ENCODE measurements at regions not wholly inside any gene's neighbourhood (a gene's known extent, or its start where the extent isn't known, plus 50 kb on each side); places are given as distances from the start of the nearest gene placed in this dataset.

DNA sequence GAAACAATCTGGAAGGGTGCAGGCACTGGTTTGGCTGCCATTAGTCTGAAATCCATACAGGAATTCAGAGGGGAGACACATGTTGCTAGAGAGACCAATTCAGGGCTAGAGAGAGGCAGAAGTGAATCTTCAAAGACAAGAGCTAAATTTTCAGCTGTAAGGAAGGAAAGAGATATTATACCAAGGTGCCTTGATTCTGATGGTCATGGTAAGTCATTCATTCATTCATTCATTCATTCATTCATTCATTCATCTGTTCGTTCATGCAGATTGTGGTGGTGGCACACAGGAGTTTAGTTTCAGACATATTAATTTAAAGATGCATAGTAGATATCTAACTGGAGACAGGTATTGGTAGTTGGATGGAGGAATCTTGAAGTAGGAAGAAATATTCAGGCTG is 1493.5 kb upstream of the TMEM132C start:
- no peak overlapping the region for H3K4me3 ChIP-seq (ENCODE audit: low read length)
- no peaks in the 10 kb centered on the region for H3K36me3 ChIP-seq (ENCODE audit: insufficient read depth, low read depth, low read length)
- no peaks in the 10 kb centered on the region for H3K4me1 ChIP-seq (ENCODE audit: insufficient read depth, low read length)
- no peaks in the 10 kb centered on the region; the same call in 1 of the 2 replicates for H3K9me3 ChIP-seq (ENCODE audit: insufficient read depth, low read depth, low read length)
- no peak overlapping the region for H3K27ac ChIP-seq (ENCODE audit: low read length)
- no peak overlapping the region for H3K9ac ChIP-seq (ENCODE audit: low read depth, low read length)
- H3K27me3 ChIP-seq (ENCODE audit: insufficient read depth, low read length), result no peaks in the 10 kb centered on the region

DNA sequence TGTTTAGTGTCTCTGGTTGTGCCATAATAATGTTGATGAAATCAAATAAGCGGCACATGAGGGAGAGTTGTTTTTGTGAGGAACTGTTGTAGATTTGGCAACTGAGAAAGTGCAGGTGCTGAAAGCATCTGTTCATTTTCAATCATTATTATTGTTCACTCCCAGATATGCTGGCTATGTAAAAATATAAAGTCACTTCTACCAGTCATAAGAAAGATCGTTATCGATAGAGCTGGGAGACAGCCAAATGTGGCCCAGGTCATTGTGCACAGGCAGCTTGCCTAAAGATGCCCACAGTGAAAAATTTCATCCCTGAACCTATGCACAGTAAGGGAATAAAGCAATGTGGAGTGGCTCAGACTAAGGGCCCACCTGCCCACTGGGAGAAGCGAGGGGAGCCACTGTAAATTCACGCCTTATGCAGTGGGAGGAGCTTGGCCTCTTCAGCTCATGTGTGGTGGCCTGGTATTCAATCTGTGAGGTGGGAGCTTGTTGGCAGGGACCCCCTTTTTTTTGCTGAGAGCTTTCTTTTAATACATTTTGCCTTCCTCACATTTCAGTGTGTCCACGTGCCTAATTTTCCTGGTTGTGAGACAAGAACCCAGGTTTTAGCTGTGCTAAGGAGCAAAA is 1490.8 kb upstream of the TMEM132C start:
- H3K4me3 ChIP-seq (ENCODE audit: low read length), result no peak overlapping the region
- no peaks in the 10 kb centered on the region for H3K9me3 ChIP-seq (ENCODE audit: insufficient read depth, low read depth, low read length)
- H3K36me3 ChIP-seq (ENCODE audit: insufficient read depth, low read depth, low read length), result no peaks in the 10 kb centered on the region

DNA sequence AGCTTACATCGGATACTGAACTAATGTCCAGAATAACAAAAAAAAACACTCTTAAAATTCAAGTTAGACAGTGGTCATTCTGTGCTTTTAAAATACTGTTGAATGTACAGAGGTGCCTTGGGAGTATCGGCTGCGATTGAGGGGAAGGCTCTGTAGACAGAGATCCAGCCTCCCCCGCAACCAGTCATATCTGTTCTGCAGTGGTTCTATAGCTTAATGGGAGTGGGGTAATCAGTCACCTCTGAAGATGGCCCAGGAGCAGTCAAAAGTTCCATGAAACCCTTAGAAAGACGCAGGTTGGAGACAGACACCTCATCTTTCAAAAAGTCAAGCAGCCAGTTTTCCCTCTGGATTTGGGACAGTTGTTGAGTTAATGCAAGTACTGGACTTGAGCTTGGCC is 1486.6 kb upstream of the TMEM132C start:
- Histone ChIP-seq H3K4me1 (ENCODE audit: insufficient read depth, low read length) (no peaks in the 10 kb centered on the region), H3K9me3 (ENCODE audit: insufficient read depth, low read depth, low read length) (no peaks in the 10 kb centered on the region), H3K9ac (ENCODE audit: low read depth, low read length) (no peak overlapping the region), H3K27ac (ENCODE audit: low read length) (no peak overlapping the region), H3K4me3 (ENCODE audit: low read length) (no peak overlapping the region), H3K36me3 (ENCODE audit: insufficient read depth, low read depth, low read length) (no peaks in the 10 kb centered on the region), H3K27me3 (ENCODE audit: insufficient read depth, low read length) (no peaks in the 10 kb centered on the region)

More for the DNA sequence above, 1490.8 kb upstream of the TMEM132C start:
- Histone ChIP-seq H3K27ac (ENCODE audit: low read length) (no peak overlapping the region), H3K9ac (ENCODE audit: low read depth, low read length) (no peak overlapping the region), H3K27me3 (ENCODE audit: insufficient read depth, low read length) (no peaks in the 10 kb centered on the region), H3K4me1 (ENCODE audit: insufficient read depth, low read length) (no peaks in the 10 kb centered on the region)

DNA sequence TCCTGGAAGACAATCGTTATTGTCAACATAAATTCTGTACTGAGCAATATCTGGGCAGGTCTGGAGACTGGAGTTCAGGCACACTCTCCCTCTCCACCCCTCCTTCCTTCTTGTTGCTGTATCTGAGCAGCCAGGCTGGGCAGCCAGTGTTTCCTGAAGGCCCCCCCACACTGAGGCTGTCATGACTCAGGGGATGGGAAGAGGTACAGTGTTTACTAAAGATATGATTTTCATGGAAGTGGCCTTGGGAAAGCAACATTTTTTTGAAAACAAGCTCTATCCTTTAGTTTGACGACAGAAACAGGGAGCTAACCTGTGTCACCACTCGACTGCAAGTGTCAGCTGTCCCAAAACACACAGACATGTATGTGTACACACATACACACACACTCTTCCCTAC is 1485.4 kb upstream of the TMEM132C start:
- no peaks in the 10 kb centered on the region for H3K36me3 ChIP-seq (ENCODE audit: insufficient read depth, low read depth, low read length)
- H3K27me3 ChIP-seq (ENCODE audit: insufficient read depth, low read length), result no peaks in the 10 kb centered on the region
- no peak overlapping the region for H3K9ac ChIP-seq (ENCODE audit: low read depth, low read length)
- no peak overlapping the region for H3K4me3 ChIP-seq (ENCODE audit: low read length)
- H3K27ac ChIP-seq (ENCODE audit: low read length), result no peak overlapping the region
- no peaks in the 10 kb centered on the region for H3K9me3 ChIP-seq (ENCODE audit: insufficient read depth, low read depth, low read length)
- H3K4me1 ChIP-seq (ENCODE audit: insufficient read depth, low read length), result no peaks in the 10 kb centered on the region

DNA sequence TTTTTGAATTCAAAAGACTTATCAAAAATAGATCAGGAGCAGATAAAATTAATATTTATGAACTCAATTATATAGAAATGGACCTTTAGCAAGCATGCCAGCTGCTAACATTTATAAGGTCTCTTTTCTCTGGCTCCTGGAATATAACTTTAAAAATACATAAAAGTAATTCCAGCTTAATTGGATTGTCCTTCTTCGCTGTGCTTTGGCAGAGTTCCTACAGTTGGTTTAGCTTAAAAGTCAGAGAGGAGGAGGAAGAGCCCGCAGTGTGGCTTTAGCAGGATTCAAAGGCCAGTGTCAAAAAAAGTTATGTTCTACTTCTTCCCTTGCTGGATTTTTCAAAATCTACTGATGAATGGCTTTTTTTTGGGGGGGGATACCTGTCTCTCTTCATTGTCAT is 1484.9 kb upstream of the TMEM132C start:
- Histone ChIP-seq H3K4me1 (ENCODE audit: insufficient read depth, low read length) (no peaks in the 10 kb centered on the region), H3K9ac (ENCODE audit: low read depth, low read length) (no peak overlapping the region), H3K9me3 (ENCODE audit: insufficient read depth, low read depth, low read length) (no peaks in the 10 kb centered on the region), H3K4me3 (ENCODE audit: low read length) (no peak overlapping the region), H3K36me3 (ENCODE audit: insufficient read depth, low read depth, low read length) (no peaks in the 10 kb centered on the region), H3K27me3 (ENCODE audit: insufficient read depth, low read length) (no peaks in the 10 kb centered on the region), H3K27ac (ENCODE audit: low read length) (no peak overlapping the region)

DNA sequence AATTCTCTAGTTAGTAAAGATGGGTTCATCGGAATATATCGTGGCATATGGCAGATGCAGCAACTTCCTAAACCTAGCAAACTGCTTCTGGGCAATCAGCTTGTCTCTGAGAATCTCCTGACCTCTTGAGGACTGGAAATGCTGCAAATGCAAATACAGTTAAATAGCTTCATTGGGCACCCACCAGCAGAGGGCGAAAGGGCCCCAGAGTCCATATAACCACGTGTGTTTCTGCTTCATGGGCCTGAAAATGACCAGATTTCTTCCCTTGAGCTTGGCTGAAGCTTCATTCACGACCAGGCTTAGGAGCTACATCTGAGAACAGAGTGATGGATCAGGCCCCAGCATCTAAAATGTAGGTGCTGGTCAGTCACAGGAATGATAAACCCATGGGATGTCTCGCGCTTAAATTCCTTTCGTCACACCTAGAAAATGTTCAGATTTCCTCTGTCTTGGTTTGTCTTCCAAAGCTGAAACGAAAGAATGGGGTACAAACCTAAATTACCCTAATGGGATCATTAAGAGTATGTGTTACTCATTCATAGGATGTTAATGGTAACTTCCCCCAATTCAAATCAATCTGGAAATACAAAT is 1482.5 kb upstream of the TMEM132C start:
- no peak overlapping the region for H3K27ac ChIP-seq (ENCODE audit: low read length)
- H3K9me3 ChIP-seq (ENCODE audit: insufficient read depth, low read depth, low read length), result no peaks in the 10 kb centered on the region
- no peaks in the 10 kb centered on the region for H3K36me3 ChIP-seq (ENCODE audit: insufficient read depth, low read depth, low read length)
- no peaks in the 10 kb centered on the region for H3K4me1 ChIP-seq (ENCODE audit: insufficient read depth, low read length)
- H3K4me3 ChIP-seq (ENCODE audit: low read length), result no peak overlapping the region
- H3K27me3 ChIP-seq (ENCODE audit: insufficient read depth, low read length), result no peaks in the 10 kb centered on the region
- H3K9ac ChIP-seq (ENCODE audit: low read depth, low read length), result no peak overlapping the region

DNA sequence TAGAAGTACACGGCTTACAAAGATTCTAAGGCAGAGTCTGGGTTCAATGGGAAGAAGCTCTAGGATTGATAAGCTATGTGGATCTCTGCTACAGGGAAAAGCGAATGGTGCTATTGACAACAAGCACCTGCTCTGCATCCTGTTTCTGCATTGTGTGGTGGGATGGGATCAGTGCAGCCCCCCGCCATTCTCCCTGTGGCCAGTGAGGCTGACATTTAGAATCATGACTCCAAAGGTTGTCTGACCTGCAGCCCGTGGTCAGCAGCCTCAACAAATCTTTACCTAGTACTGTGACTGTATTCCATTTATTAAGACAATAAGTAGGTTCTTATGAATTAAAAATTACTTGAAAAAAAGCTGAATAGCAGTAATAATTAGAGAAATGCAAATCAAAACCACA is 1477.0 kb upstream of the TMEM132C start:
- Histone ChIP-seq H3K36me3 (ENCODE audit: insufficient read depth, low read depth, low read length) (no peaks in the 10 kb centered on the region), H3K4me3 (ENCODE audit: low read length) (no peak overlapping the region), H3K9ac (ENCODE audit: low read depth, low read length) (no peak overlapping the region), H3K4me1 (ENCODE audit: insufficient read depth, low read length) (no peaks in the 10 kb centered on the region), H3K9me3 (ENCODE audit: insufficient read depth, low read depth, low read length) (no peaks in the 10 kb centered on the region), H3K27me3 (ENCODE audit: insufficient read depth, low read length) (no peaks in the 10 kb centered on the region), H3K27ac (ENCODE audit: low read length) (no peak overlapping the region)

DNA sequence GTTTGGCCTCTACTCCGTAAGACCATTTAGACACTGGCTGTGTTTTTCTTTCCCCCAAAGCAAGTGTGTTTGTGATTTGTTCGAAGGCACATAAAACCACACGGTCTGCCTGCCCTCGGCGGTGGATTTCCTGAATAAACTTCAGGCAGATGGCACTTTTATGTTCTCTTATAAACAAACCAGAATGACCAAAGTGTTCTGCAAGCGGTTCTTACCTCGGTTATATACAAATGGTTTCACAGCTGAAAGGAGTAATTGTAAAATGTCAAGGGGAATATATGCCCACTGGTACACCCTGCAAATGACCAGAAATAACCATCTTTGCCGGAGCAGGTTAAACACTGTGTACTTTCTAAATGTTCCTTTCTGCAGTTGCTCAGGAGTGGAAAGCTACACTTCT is 1475.8 kb upstream of the TMEM132C start:
- Histone ChIP-seq H3K4me1 (ENCODE audit: insufficient read depth, low read length) (no peaks in the 10 kb centered on the region), H3K4me3 (ENCODE audit: low read length) (no peak overlapping the region), H3K9ac (ENCODE audit: low read depth, low read length) (no peak overlapping the region), H3K27ac (ENCODE audit: low read length) (no peak overlapping the region), H3K9me3 (ENCODE audit: insufficient read depth, low read depth, low read length) (no peaks in the 10 kb centered on the region), H3K27me3 (ENCODE audit: insufficient read depth, low read length) (no peaks in the 10 kb centered on the region), H3K36me3 (ENCODE audit: insufficient read depth, low read depth, low read length) (no peaks in the 10 kb centered on the region)

DNA sequence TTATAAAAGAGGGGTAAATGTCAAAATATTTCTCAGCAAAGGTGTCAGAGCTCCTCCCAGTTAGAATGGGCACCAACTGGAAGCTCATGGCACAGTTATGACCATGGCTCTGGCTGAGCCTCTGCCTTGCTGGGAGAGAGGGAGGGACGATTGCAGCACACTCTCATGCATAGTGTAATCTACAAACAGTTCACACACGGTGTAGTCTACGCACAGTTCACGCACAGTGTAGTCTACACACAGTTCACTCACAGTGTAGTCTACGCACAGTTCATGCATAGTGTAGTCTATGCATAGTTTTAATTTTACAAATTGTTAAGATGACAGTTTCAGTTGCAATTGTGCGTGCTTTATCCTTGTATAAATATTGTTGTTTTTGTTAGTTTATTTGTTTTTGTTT is 1474.6 kb upstream of the TMEM132C start:
- Histone ChIP-seq H3K4me3 (ENCODE audit: low read length) (no peak overlapping the region), H3K27me3 (ENCODE audit: insufficient read depth, low read length) (no peaks in the 10 kb centered on the region), H3K9ac (ENCODE audit: low read depth, low read length) (no peak overlapping the region), H3K27ac (ENCODE audit: low read length) (no peak overlapping the region), H3K9me3 (ENCODE audit: insufficient read depth, low read depth, low read length) (no peaks in the 10 kb centered on the region), H3K36me3 (ENCODE audit: insufficient read depth, low read depth, low read length) (no peaks in the 10 kb centered on the region), H3K4me1 (ENCODE audit: insufficient read depth, low read length) (no peaks in the 10 kb centered on the region)

DNA sequence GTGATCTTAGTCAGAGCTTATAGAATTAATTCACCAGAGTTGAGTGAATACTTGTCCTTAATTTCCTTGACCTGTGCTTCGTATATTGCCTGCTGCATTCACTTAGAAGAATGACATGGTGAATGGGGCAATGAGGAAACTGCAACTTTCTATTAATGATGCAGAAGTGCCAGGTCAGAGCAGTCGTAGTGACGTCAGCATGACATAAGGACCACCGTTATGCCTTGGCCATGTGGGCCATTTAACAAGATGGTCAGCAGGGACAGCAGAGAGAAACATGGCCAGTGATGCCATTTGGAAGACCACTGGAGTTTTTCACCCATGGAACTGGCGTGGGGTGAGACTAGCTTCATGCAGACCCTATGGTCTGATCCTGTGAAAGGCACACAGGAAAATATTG is 1469.4 kb upstream of the TMEM132C start:
- Histone ChIP-seq H3K27me3 (ENCODE audit: insufficient read depth, low read length) (no peaks in the 10 kb centered on the region), H3K4me3 (ENCODE audit: low read length) (no peak overlapping the region), H3K36me3 (ENCODE audit: insufficient read depth, low read depth, low read length) (no peaks in the 10 kb centered on the region), H3K9me3 (ENCODE audit: insufficient read depth, low read depth, low read length) (no peaks in the 10 kb centered on the region), H3K4me1 (ENCODE audit: insufficient read depth, low read length) (no peaks in the 10 kb centered on the region), H3K27ac (ENCODE audit: low read length) (no peak overlapping the region), H3K9ac (ENCODE audit: low read depth, low read length) (no peak overlapping the region)

DNA sequence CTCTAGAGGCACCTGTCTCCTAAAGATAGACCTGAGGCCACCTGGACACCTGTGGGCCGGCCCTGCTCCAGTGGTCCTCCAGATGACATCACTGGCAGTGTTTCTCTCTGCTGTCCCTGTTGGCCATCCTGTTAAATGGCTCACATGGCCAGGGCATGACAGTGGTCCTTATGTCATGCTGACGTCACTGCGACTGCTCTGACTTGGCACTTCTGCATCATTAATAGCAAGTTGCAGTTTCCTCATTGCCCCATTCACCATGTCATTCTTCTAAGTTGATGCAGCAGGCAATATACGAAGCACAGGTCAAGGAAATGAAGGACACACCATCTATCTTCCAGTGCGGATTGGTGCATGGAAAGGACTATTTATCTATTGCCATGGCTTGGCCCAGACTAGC is 1468.5 kb upstream of the TMEM132C start:
- H3K9ac ChIP-seq (ENCODE audit: low read depth, low read length), result no peak overlapping the region
- H3K27ac ChIP-seq (ENCODE audit: low read length), result no peak overlapping the region
- H3K4me1 ChIP-seq (ENCODE audit: insufficient read depth, low read length), result no peaks in the 10 kb centered on the region
- H3K27me3 ChIP-seq (ENCODE audit: insufficient read depth, low read length), result no peaks in the 10 kb centered on the region
- H3K4me3 ChIP-seq (ENCODE audit: low read length), result no peak overlapping the region
- H3K36me3 ChIP-seq (ENCODE audit: insufficient read depth, low read depth, low read length), result no peaks in the 10 kb centered on the region
- no peaks in the 10 kb centered on the region for H3K9me3 ChIP-seq (ENCODE audit: insufficient read depth, low read depth, low read length)

DNA sequence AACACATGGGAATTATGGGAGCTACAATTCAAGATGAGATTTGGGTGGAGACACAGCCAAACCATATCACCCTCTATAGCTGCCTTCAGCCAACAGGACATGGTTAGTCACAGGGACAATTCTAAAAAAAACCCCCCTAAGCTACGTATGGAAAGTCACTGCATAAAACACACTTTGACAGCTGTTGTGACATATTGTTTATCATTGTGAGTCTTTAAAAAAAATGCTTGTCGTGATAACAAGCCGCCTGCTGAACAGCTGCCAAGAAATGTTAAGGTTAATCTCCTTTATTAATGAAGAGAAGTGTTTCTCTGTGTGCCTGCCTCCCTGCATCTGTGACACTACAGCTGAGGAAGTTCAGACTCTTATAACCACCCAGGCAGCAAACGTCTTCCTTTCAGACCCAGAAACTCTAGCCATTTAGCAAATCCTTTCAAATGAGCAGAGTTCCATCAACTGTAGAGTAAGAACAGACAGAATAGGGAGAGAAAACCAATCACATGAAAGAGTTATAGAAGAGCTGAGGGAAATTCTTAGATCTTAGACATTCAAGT is 1459.6 kb upstream of the TMEM132C start:
- Histone ChIP-seq H3K4me1 (ENCODE audit: insufficient read depth, low read length) (no peaks in the 10 kb centered on the region), H3K36me3 (ENCODE audit: insufficient read depth, low read depth, low read length) (no peaks in the 10 kb centered on the region), H3K4me3 (ENCODE audit: low read length) (no peak overlapping the region), H3K27ac (ENCODE audit: low read length) (no peak overlapping the region), H3K9ac (ENCODE audit: low read depth, low read length) (no peak overlapping the region), H3K27me3 (ENCODE audit: insufficient read depth, low read length) (no peaks in the 10 kb centered on the region), H3K9me3 (ENCODE audit: insufficient read depth, low read depth, low read length) (no peaks in the 10 kb centered on the region)

Measured in iPS-20b (cell line).